GM21737 (cell line): ENCODE measurements at regions not wholly inside any gene's neighbourhood (a gene's known extent, or its start where the extent isn't known, plus 50 kb on each side); places are given as distances from the start of the nearest gene placed in this dataset.
"Not testable (repeated sequence)": the region's sequence is repeated elsewhere in the genome, so short reads cannot be mapped to it uniquely, and the experiment has no call there.

Source experiments
- ATAC-seq: cut with Tn5 transposase; IDR thresholded peaks from one replicate; pipeline ENCODE4 v1.9.1; 2021; ENCODE audit warnings: mild to moderate bottlenecking, moderate library complexity; ENCODE audit not compliant: unreplicated experiment

DNA sequence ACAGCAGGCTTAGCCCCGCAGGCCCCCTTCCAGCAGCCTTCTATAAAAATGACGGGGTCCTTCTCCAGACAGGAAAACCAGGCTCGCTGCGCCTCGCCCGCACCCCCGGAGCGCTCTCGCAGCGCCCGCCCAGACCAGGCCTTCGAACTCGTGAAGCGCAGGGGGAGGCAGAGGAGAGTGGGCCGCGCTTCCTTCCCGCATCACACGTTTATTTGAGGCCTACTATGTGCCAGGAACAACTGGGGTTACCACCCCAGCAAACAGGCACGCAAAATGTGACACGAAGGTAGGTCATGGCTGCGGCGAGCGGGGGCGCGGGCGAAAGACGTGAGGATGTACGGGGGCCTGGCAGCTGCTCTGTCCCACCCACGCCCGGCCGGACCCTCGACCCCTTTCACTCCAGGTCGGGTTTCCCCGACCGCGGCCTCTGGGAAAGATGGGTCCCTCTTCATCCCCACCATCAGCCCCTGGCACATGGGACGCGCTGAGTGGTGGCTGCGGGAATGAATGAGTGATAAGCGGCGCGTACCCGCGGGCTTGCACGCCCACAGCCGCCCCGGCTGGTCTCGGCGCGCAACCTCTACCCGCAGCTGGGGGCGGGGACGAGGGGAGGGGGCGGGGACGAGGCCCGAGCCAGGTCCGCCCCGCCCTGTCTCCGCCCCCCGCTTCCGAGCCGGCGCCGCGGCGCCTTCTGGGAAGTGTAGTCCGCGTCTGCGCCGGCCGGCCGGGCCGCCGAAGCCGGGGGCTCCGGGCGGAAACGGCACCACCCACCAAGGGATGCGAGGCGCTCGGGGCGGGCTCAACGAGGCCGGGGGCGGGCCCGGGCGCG is 59.1 kb downstream of the ZNF467 start:
- peak; percentile 92 for ATAC-seq

DNA sequence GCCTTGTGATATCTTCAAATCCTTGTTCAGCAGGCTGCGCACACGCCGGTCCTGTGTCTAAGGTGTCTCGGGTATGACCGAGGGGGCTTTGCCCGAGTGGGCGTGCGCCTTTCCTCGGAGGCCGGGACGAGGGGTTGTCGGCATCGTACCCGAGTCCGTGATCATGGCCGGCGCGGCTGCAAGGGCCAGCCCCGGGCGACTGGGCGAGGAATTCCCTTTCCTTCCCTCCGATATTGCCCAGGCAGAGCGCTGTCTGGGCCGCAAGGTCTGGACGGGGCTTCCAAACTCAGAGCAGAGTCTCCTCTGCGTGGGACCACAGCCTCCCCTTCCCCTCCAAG is 59.7 kb downstream of the ZNF467 start:
- ATAC-seq, result no peak

DNA sequence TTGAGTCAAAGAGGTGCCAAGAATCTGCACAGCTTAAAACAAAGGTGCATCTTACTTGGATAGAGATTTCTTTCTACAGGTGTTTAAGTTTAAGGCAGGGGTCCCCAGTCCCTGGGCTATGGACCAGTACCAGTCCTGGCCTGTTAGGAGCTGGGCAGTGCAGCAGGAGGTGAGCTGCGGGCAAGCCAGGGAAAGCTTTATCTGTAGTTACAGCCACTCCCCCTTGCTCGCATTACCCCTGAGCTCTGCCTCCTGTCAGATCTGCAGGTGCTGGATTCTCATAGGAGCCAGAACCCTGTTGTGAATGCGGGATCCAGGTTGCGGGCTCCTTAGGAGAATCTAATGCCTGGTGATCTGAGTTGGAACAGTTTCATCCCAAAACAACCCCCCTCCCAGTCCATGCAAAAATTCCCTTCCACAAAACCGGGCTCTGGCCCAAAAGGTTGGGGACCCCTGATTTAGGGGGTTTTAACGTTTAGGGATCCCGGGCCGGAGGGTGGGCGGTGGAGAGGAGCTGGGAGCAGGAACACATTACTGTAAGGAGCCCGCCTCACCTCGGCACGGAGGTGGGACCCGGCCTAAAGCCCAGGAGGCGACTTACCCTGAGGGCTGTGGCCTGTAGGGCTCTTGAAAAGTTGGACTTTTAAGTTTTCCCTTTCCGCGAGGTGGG is 60.2 kb downstream of the ZNF467 start:
- no peak for ATAC-seq

DNA sequence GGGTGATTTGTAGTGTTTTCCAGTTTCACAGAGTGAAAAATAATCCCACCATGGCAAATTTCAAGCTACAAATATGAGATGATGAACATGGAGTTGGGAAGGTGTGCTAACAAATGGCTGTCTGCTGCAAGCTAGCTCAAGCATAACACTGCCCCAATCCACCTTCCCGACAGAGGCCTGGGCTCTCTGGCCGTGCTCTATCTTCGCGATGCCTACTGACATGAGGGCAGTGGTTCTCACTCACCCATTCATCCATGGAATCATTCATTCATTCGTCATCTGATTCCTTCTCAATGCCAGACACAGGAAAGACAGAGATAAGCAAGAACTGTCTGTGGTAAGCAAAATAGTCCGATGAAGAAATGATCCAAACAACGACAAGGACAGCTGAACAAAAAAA is 65.4 kb downstream of the ZNF467 start:
- no peak for ATAC-seq

DNA sequence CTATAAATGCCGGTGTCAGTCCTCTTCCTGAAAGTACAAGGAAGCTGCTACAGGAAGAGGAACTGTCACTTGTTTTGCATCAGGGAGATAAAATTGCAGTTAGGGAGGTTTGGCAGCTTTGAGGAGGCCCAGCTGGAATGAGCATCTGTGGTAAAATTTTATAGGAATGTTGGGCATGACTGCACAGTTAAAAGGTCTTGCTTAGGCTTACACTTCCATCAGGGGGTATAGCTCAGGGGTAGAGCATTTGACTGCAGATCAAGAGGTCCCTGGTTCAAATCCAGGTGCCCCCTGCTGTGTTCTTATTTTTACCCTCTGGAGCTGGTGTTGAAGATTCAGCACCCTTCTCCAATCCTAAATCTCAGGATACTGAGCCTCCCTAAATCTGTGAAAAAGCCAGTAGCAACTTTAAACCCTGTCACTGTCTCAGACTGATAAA is 65.9 kb downstream of the ZNF467 start:
- ATAC-seq, result no peak

DNA sequence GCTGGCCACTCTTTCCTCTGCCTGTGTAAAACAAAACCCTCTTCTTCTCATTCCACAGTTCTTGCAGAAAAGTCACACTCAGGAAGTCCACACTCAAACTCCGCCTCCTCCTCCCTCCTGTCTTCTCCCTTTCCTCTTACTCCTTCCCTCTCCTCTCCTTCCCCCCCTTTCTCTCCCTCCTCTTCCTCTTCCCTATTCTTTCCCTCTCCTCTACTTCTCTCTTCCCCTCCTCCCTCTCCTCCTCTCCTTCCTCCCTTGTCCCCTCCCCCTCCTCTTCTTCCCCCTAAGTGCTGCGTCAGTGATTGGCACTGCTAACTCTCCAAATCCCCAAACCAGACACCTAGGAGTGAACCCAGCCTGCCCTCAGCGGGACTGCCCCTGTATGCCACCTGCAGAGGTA is 67.0 kb downstream of the ZNF467 start:
- no peak for ATAC-seq

DNA sequence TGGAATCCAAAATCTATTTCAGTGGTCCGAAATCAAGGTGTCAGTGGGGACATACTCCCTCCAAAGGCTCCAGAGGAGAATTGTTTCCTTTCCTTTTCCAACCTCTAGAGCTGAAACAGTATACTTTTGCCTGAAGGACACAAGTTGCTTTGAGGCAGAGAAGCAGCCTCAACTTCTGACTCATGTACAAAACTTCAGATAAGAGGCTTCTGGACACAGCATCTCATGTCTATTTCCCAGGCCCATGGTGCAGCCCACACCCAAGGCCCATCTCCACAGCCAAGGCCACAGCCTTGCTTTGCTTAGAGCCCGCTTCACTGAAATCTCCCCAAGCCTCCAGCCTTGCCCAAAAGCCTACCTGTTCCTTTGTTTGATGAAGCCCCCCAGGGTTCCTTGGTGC is 68.9 kb downstream of the ZNF467 start:
- no peak for ATAC-seq

DNA sequence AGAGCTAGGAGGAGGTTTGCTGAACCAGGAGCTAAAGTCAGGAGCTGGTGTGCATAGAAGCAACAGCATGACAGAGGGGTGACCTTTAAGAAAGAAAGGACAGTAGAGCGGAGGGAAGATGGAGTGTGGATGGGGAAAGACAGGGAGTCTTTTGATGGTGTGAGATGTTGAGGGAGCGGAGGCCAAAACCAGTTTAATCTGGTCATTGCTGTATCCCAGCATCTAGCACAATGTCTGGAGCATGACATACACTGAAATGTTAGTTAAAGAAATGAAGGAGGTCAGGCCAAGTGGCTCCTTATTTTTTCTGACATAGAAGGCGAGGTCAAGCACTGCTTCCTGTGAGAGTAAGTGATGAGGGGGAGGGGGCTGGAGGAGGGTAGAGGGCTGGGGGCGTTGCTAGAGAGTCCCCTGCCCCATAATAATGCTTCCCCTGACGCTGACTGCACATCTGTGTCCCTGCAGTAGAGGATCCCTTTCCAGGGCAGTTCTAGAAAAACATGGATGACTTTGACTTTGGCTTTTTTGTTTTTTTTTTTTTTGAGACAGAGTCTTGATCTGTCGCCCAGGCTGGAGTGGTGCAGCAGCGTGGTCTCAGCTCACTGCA is 70.2 kb downstream of the ZNF467 start:
- ATAC-seq, result no peak

DNA sequence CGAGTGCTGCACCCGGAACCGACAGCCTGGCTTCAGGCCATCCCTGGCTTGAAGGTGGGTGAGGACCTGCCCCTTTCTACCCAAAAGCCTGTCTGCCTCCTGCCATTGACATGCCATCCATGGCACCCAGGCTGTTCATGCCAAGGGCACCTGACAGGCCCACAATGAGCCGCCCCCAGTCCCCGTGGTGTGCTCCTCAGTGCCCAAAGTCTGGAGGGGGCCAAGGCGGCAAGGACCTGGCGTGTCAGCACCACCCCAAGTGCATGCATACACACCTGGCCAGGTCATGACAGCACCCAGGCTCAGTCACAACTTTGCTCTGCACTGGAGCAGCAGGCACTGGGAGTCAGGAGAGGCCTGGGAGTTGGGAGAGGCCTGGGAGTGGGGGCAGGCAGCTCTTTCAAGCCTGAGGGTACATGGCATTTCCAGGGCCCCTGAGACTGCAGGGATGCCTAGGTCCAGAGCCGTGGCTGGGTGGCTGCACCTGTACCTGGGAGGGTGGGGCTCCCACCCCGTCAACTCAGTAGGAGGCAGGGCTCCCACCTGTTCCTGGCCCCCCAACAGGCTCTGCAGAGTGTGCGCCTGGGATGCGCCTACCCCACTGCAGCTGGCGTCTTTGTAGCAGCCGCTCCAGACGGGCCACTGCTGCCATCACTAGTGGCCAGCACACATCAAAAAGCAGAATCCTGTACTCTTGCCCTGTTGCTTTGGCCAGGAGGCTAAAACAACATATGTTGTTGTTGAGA is 71.7 kb downstream of the ZNF467 start:
- no peak for ATAC-seq

DNA sequence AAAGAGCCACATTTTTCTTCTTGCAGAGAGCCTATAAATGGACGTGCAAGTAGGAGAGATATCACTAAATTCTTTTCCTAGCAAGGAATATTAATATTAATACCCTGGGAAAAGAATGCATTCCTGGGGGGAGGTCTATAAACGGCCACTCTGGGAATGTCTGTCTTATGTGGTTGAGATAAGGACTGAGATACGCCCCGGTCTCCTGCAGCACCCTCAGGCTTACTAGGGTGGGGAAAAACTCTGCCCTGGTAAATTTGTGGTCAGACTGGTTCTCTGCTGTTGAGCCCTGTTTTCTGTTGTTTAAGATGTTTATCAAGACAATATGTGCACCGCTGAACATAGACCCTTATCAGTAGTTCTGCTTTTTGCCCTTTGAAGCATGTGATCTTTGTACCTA is 75.6 kb downstream of the ZNF467 start:
- ATAC-seq, result not testable (repeated sequence)

DNA sequence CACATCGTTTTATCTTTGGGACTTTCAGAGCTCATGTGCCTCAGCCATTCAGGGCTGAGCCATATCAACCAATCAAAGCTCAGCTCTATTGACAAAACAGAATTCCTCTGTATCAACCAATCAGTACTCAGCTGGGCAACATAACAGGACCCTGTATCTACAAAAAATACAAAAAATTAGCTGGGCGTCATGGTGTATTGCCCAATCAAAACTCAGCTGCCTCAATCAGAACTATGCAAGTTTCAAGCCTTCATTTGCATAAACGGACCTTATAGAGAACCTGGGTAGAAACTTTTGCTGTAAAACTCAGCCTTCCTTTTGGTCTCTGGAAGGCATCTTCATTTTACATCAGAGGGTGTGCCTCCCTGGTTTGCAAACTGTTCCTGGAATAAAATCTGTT is 77.1 kb downstream of the ZNF467 start:
- ATAC-seq, result no peak

DNA sequence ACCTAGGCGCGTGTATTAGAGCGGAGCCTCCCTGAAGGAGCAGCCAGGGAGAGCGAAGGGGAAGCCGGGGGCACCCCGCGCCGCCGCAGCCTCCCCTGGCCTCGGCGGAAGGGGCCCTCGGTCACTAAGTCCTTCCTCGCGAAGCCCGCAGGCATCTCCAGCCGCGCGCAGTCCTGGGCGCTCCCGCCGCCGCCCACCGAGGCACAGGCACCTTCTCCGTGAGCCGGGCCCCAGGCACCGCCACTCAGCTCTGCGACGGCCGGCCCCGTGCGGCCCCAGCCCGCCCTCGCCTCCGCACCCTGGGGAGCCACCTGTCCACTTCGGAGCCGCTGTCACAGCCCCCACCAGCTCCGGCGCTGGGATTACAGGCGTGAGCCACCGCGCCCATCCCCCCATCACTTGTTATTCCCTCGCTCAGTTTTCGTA is 80.8 kb downstream of the ZNF467 start:
- ATAC-seq, result no peak

DNA sequence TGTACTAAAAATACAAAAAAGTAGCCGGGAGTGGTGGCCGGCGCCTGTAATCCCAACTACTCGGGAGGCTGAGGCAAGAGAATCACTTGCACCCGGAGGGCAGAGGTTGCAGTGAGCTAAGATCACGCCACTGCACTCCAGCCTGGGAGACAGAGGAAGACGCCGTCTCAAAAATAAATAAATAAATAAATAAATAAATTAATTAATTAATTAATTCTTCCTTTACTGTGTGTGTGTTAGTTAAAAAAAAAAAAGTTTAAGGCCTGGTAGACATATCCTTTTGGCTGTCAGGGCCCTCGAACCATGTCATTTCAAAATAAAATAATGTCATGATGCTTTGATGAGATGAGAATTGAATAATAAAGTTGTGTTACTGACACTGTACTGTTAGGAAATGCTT is 81.3 kb downstream of the ZNF467 start:
- no peak for ATAC-seq

DNA sequence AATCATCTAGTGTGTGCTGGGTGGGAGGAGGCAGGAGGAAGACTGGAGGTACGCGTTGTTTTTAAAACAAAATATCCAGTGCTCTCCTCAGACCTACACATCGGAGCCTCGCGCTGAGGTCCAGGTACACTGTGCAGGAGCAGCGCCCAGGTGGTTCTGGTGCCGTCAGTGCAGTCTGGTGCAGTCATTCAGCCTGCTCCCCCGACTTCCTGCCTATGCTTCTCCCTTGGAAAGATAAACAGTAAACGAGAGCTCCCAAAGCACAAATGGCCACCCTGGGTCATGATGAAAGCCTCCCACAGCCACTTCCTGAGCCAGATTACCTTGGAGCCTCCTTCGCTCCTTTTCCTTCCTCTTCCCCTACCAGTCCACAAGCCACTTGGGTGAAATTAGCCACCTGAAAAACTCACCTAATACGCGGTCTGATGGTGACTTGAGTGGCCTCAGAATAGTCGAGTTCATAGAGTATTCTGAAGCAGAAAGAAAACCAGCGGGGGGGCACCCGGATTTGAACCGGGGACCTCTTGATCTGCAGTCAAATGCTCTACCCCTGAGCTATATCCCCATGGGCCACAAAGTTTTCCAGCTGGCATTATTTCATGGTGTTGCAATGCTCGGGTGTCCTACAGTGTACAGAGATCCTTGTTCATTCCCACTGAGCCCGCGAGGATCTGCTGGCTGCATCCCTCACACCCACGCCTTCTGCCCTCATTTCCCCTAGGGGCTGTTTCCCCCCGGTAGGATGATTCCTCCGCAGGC is 82.5 kb downstream of the ZNF467 start:
- no peak for ATAC-seq

DNA sequence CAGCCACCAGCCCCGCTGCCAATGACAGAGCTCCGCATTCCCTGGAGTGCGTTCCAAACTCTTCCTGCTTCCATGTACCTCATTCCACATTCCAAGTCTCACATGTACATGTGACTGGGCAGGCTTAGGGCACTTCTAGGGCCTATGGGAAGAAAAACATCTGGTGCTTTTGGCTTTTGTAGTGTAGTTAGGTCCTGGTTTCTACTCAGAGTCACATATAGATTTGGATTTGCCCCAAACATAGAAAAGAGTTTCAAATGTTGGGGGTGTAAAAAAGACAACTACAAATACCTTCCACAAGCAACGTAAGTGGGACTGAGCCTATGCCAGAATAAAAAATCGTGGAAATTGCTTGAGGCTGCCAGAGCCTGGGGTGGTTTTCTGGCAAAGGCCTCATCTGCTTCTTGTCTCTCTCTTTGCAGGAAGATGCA is 84.1 kb downstream of the ZNF467 start:
- no peak for ATAC-seq

DNA sequence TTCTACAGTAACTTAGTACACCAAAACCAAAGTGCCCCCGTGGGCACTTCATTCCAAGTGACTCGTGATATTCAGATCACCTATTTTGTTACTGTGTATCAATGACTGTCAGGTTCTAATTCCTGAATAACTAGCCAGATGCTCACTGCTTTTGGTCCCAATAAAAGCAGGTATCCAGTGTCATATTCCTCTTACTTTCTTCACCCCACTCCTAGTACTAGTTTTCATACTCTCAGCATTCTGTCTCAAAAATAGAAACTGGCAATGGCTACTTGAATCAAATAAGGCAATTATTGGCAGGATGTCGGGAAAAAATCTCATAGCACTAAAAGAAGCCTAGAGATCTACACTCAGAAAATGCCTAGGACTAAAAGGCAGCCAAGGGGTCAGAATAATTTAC is 84.6 kb downstream of the ZNF467 start:
- no peak for ATAC-seq

DNA sequence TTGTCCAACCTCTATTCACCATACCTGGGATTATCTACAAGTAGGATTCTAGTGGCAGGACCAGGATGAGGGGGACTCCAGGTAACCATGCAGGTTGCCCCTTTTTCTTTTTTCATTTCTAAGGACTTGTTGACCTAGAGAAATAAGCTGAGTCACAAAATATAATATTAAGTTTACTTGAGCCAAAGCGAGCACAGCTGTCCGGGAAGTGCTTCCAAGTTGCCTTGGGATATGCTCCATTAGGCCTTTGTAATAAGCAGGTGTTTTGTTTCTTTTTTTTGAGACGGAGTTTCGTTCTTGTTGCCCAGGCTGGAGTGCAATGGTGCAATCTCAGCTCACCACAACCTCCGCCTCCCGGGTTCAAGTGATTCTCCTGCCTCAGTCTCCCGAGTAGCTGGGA is 85.6 kb downstream of the ZNF467 start:
- not testable (repeated sequence) for ATAC-seq

DNA sequence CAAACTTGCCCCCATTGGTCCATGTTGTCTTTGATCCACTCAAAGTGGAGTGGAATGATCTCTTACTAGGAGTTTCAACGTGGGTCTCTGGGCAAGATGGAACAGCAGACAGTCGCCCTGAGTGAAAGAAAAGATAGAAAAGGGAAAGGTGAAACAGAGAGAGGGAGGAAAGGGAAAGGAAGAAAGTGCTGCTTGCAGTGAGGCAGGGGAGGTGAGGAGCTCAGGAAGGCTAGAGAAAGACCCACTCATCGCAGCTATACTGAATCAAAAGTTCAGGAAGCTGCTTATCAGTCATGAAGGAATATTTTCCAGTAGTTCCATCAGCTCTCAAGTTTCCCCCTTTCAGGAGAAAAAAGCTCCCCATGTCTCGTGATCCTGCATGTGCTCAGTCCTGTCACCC is 86.9 kb downstream of the ZNF467 start:
- no peak for ATAC-seq

DNA sequence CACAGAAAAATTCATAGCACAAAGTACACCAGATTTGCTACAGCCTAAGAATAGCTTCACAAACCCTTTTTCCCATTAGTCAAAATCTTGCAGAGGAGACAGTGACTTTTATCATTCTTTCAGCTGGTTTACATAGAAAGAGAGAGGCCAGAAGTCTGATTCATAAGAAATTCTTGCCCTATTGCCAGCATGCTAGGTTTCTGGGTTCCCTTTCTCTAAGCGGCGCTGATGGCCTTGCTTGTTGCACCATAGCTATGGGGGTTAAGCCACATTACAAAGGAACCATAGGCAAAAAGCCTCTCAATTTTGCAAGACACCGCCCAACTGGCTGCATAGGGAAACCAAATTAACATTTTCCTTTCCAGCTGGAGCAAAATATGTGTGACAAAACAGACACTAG is 87.4 kb downstream of the ZNF467 start:
- ATAC-seq, result no peak

DNA sequence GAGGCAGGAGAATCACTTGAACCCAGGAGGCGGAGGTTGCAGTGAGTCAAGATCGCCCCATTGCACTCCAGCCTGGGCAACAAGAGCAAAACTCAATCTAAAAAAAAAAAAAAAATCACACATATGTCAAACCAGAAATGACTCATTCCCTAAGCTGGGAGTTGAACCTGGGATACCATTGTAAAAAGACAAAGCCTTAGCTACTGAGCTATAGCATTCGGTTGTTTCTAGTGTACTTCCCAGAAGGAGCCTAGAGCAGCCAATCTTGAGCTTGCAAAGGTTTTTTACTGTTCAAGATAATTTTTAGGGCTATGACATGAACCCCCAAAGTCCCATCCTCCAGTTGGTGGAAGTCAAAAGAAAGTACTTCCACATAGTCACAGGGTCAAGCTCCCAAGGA is 87.9 kb downstream of the ZNF467 start:
- no peak for ATAC-seq

DNA sequence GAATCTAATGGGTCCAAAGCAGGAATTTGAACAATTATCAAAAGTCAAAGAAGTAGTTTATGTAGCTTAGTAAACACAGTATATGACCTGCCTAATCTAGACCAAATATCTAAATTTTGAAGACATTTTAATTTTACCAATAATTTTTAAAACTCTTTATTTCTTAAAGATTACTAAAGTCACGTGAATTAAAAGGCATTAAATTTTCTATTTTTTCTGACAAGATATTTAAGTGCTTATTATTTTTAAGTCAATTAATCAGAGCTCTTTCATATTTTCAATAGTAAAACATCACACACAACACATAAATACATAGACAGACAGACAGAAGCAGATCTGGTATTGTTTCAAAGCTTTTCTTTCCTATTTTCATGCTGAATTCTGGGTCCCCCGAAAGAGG is 89.5 kb downstream of the ZNF467 start:
- no peak for ATAC-seq
